Loucy (cell line): ENCODE measurements at regions not wholly inside any gene's neighbourhood (a gene's known extent, or its start where the extent isn't known, plus 50 kb on each side); places are given as distances from the start of the nearest gene placed in this dataset.

Experiments
- H2AFZ ChIP-seq: fragments of 200-600 bp; sonication (generic); 2 replicates; pipeline ENCODE4 v1.6.0; 2016; ENCODE audit warnings: antibody characterized with exemption, mild to moderate bottlenecking, low read length, moderate library complexity
- H3F3A ChIP-seq: fragments of 200-600 bp; 2 replicates; pipeline ENCODE4 v1.6.0; 2016; ENCODE audit warnings: antibody characterized with exemption, low read depth, mild to moderate bottlenecking
- H3K27me3 ChIP-seq: fragments of 200-600 bp; sonication (generic); 2 replicates; pipeline ENCODE4 v1.6.1; 2014; ENCODE audit warnings: low read length, mild to moderate bottlenecking; ENCODE audit not compliant: insufficient read depth, poor library complexity, severe bottlenecking
- H3K36me3 ChIP-seq: fragments of 200-600 bp; sonication (generic); 2 replicates; pipeline ENCODE4 v1.6.1; 2016; ENCODE audit warnings: low read length; ENCODE audit not compliant: insufficient read depth
- H3K4me1 ChIP-seq: fragments of 200-600 bp; sonication (generic); 2 replicates; pipeline ENCODE4 v1.5.1; 2014; ENCODE audit warnings: low read length, mild to moderate bottlenecking; ENCODE audit not compliant: insufficient read depth, poor library complexity, severe bottlenecking
- H3K4me2 ChIP-seq: fragments of 200-600 bp; sonication (generic); 2 replicates; pipeline ENCODE4 v1.6.0; 2014; ENCODE audit warnings: antibody characterized with exemption, low read length, low read depth, mild to moderate bottlenecking; ENCODE audit not compliant: poor library complexity, severe bottlenecking
- H3K4me3 ChIP-seq: fragments of 200-600 bp; sonication (generic); 2 replicates; pipeline ENCODE4 v1.5.1; 2014; ENCODE audit warnings: low read length, mild to moderate bottlenecking, mixed read lengths; ENCODE audit not compliant: poor library complexity, severe bottlenecking
- H3K79me2 ChIP-seq: fragments of 200-600 bp; sonication (generic); 2 replicates; pipeline ENCODE4 v1.6.1; 2014; ENCODE audit warnings: low read length; ENCODE audit not compliant: insufficient read depth
- H3K9ac ChIP-seq: fragments of 200-600 bp; sonication (generic); 2 replicates; pipeline ENCODE4 v1.6.0; 2014; ENCODE audit warnings: mild to moderate bottlenecking, low read depth, low read length, moderate library complexity; ENCODE audit not compliant: poor library complexity, severe bottlenecking
- H3K9me2 ChIP-seq: fragments of 200-600 bp; sonication (generic); replicated peaks from 2 replicates; pipeline ENCODE4 v1.6.1; 2016; ENCODE audit warnings: low read depth, low read length, mixed read lengths
- H3K9me3 ChIP-seq: fragments of 200-600 bp; sonication (generic); 2 replicates; pipeline ENCODE4 v1.6.1; 2014; ENCODE audit warnings: mild to moderate bottlenecking, antibody characterized with exemption, low read length, low read depth; ENCODE audit not compliant: insufficient read depth
- H4K20me1 ChIP-seq: fragments of 200-600 bp; sonication (generic); 2 replicates; pipeline ENCODE4 v1.6.0; 2014; ENCODE audit warnings: antibody characterized with exemption, low read length, mild to moderate bottlenecking; ENCODE audit not compliant: insufficient read depth, poor library complexity, severe bottlenecking
- CTCF ChIP-seq: fragments of 200-600 bp; sonication (generic); conservative IDR thresholded peaks from 2 replicates; pipeline ENCODE4 v1.5.1; 2014; ENCODE audit warnings: mild to moderate bottlenecking, antibody characterized with exemption, low read length
- EZH2phosphoT487 ChIP-seq: fragments of 200-600 bp; IDR thresholded peaks from 2 replicates; pipeline ENCODE4 v1.6.1; 2018; ENCODE audit warnings: antibody characterized with exemption, mild to moderate bottlenecking, moderate library complexity, borderline replicate concordance

- Histone ChIP-seq H3K9me2 (no peaks in the 10 kb centered on the region), H3K27me3 (no peaks in the 10 kb centered on the region), H3K9ac (no peak overlapping the region), H3F3A (no peaks in the 10 kb centered on the region), H3K36me3 (no peaks in the 10 kb centered on the region), H3K4me1 (no peaks in the 10 kb centered on the region), H4K20me1 (no peaks in the 10 kb centered on the region), H3K9me3 (no peaks in the 10 kb centered on the region), H3K4me2 (no peak overlapping the region), H3K79me2 (no peaks in the 10 kb centered on the region), H3K4me3 (no peak overlapping the region), H2AFZ (no peak overlapping the region)
- TF ChIP-seq EZH2phosphoT487 (no peak), CTCF (no peak)
Measured at GRCh38 chr4:30450474-30450873, 269.7 kb upstream of the PCDH7 start.

- Histone ChIP-seq H3K4me3 (no peak overlapping the region), H3K9ac (no peak overlapping the region), H3F3A (no peaks in the 10 kb centered on the region), H3K9me2 (no peaks in the 10 kb centered on the region), H3K27me3 (no peaks in the 10 kb centered on the region), H3K36me3 (no peaks in the 10 kb centered on the region), H2AFZ (no peak overlapping the region), H3K4me2 (no peak overlapping the region), H4K20me1 (no peaks in the 10 kb centered on the region), H3K4me1 (no peaks in the 10 kb centered on the region), H3K79me2 (no peaks in the 10 kb centered on the region), H3K9me3 (no peaks in the 10 kb centered on the region)
- TF ChIP-seq EZH2phosphoT487: no peak
- no peak for TF ChIP-seq CTCF
Measured at GRCh38 chr4:30454504-30454903, 265.7 kb upstream of the PCDH7 start.

- no peaks in the 10 kb centered on the region for H3K79me2 ChIP-seq
- H4K20me1 ChIP-seq: no peaks in the 10 kb centered on the region
- H3K27me3 ChIP-seq: no peaks in the 10 kb centered on the region
- no peaks in the 10 kb centered on the region for H3K9me3 ChIP-seq
- H3K9ac ChIP-seq: no peak overlapping the region
- H3K36me3 ChIP-seq: no peaks in the 10 kb centered on the region
- no peaks in the 10 kb centered on the region for H3K4me1 ChIP-seq
- TF ChIP-seq EZH2phosphoT487 (no peak), CTCF (no peak)
- H3K4me2 ChIP-seq: no peak overlapping the region
- no peaks in the 10 kb centered on the region for H3K9me2 ChIP-seq
- no peaks in the 10 kb centered on the region for H3F3A ChIP-seq
- no peak overlapping the region for H2AFZ ChIP-seq
- H3K4me3 ChIP-seq: no peak overlapping the region
Measured at GRCh38 chr4:30456716-30457115, 263.5 kb upstream of the PCDH7 start.
